ENCODE measurements at regions not wholly inside any gene's neighbourhood (a gene's known extent, or its start where the extent isn't known, plus 50 kb on each side); places are given as distances from the start of the nearest gene placed in this dataset.
"Not testable (repeated sequence)": the region's sequence is repeated elsewhere in the genome, so short reads cannot be mapped to it uniquely, and the experiment has no call there.

GRCh38 chr5:154652746-154653417 lies 102.3 kb upstream of the LARP1 start:
- no peak for DNase-seq

GRCh38 chr5:154651795-154652194 lies 103.4 kb upstream of the LARP1 start:
- DNase-seq = not testable (repeated sequence)

GRCh38 chr5:154648706-154649105 lies 106.5 kb upstream of the LARP1 start:
- no peak for DNase-seq

- DNase-seq = no peak
These were observed 106.9 kb upstream of the LARP1 start for GRCh38 chr5:154648229-154648628.

- peak; percentile 67 for DNase-seq
These were observed 107.4 kb upstream of the LARP1 start for GRCh38 chr5:154647761-154648145.

- DNase-seq = peak; percentile 91
These were observed 107.9 kb upstream of the LARP1 start for GRCh38 chr5:154647114-154647760.

- DNase-seq = no peak
These were observed 108.4 kb upstream of the LARP1 start for GRCh38 chr5:154646745-154647113.

GRCh38 chr5:154644745-154645411 lies 110.3 kb upstream of the LARP1 start:
- no peak for DNase-seq

- DNase-seq = no peak
These were observed 112.5 kb upstream of the LARP1 start for GRCh38 chr5:154642499-154643245.

- DNase-seq = not testable (repeated sequence)
These were observed 114.9 kb upstream of the LARP1 start for GRCh38 chr5:154640213-154640831.

GRCh38 chr5:154636786-154637185 lies 118.4 kb upstream of the LARP1 start:
- not testable (repeated sequence) for DNase-seq

GRCh38 chr5:154636271-154636670 lies 118.9 kb upstream of the LARP1 start:
- not testable (repeated sequence) for DNase-seq

- not testable (repeated sequence) for DNase-seq
These were observed 121.4 kb upstream of the LARP1 start for GRCh38 chr5:154633744-154634143.

GRCh38 chr5:154631141-154631540 lies 124.0 kb upstream of the LARP1 start:
- DNase-seq = no peak

GRCh38 chr5:154630410-154630809 lies 124.8 kb upstream of the LARP1 start:
- no peak for DNase-seq

GRCh38 chr5:154628685-154629084 lies 126.5 kb upstream of the LARP1 start:
- no peak for DNase-seq

- peak; percentile 93 for DNase-seq
These were observed 127.2 kb upstream of the LARP1 start for GRCh38 chr5:154627698-154628678.

- DNase-seq = no peak
These were observed 128.2 kb upstream of the LARP1 start for GRCh38 chr5:154626876-154627557.

- DNase-seq = no peak
These were observed 130.1 kb upstream of the LARP1 start for GRCh38 chr5:154625031-154625430.

- no peak for DNase-seq
These were observed 130.8 kb upstream of the LARP1 start for GRCh38 chr5:154624341-154624740.

GRCh38 chr5:154620411-154620810 lies 134.8 kb upstream of the LARP1 start:
- no peak for DNase-seq

Measured in islet precursor cell (in vitro differentiated cells).